ENCODE measurements at regions not wholly inside any gene's neighbourhood (a gene's known extent, or its start where the extent isn't known, plus 50 kb on each side); places are given as distances from the start of the nearest gene placed in this dataset.

DNA sequence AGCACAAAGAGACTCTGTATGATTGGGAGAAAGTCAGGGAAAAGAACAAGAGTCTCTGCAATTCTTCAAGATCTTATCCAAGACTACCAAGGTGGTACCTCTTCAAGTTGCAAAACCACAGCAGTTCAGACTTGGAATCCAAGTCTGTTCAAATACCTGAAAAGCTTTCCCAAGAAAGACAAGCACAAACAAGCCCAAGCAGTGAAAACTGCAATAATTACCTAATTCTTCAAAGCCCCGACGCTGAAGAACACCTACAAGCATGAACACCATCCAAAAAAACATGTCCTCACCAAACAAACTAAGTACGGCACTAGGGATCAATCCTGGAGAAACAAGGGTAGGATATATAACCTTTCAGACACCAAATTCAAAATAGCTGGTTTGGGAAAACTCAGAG lies 299.3 kb upstream of the ALCAM start:
- TF ChIP-seq, protein P1, sequence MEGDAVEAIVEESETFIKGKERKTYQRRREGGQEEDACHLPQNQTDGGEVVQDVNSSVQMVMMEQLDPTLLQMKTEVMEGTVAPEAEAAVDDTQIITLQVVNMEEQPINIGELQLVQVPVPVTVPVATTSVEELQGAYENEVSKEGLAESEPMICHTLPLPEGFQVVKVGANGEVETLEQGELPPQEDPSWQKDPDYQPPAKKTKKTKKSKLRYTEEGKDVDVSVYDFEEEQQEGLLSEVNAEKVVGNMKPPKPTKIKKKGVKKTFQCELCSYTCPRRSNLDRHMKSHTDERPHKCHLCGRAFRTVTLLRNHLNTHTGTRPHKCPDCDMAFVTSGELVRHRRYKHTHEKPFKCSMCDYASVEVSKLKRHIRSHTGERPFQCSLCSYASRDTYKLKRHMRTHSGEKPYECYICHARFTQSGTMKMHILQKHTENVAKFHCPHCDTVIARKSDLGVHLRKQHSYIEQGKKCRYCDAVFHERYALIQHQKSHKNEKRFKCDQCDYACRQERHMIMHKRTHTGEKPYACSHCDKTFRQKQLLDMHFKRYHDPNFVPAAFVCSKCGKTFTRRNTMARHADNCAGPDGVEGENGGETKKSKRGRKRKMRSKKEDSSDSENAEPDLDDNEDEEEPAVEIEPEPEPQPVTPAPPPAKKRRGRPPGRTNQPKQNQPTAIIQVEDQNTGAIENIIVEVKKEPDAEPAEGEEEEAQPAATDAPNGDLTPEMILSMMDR (optimal IDR thresholded peaks at IDR 0.05 in 1 of 3, IDR thresholded peaks at IDR 0.05 in 1 of 3, conservative IDR thresholded peaks at IDR 0.05 in 1 of 3; ENCODE audit: extremely low read depth in 1 of 3, insufficient read depth in 2 of 3, low read length in 3 of 3): no peak
- TF ChIP-seq EZH2 (IDR thresholded peaks at IDR 0.05; ENCODE audit: low read length): no peak
- Histone ChIP-seq H3K27me3 (ENCODE audit: control insufficient read depth, extremely low read depth, insufficient read depth, low read length) (no peaks in the 10 kb centered on the region), H3K4me1 (ENCODE audit: control insufficient read depth, extremely low read depth, insufficient read depth, low read length) (no peaks in the 10 kb centered on the region), H3K4me3 (ENCODE audit: control insufficient read depth in 2 of 3, extremely low read depth in 1 of 3, insufficient read depth in 2 of 3, low read depth in 1 of 3, low read length in 3 of 3) (no peak overlapping the region), H3K79me2 (ENCODE audit: control insufficient read depth, insufficient read depth, low read length) (no peaks in the 10 kb centered on the region), H3K9me3 (ENCODE audit: control insufficient read depth, low read depth, low read length) (no peaks in the 10 kb centered on the region), H3K9me1 (ENCODE audit: control insufficient read depth, extremely low read depth, insufficient read depth, low read length) (no peaks in the 10 kb centered on the region), H3K36me3 (ENCODE audit: control insufficient read depth in 2 of 2, extremely low read depth in 1 of 2, insufficient read depth in 2 of 2, low read length in 2 of 2) (no peaks in the 10 kb centered on the region), H3K27ac (ENCODE audit: control insufficient read depth, insufficient read depth, low read length) (no peak overlapping the region), H3K9ac (ENCODE audit: control insufficient read depth, extremely low read depth, insufficient read depth, low read length) (no peak overlapping the region), H4K20me1 (ENCODE audit: control insufficient read depth, extremely low read depth, insufficient read depth, low read length) (no peaks in the 10 kb centered on the region), H2AFZ (ENCODE audit: control insufficient read depth, low read length) (no peak overlapping the region), H3K4me2 (ENCODE audit: control insufficient read depth, extremely low read depth, insufficient read depth, low read depth, low read length) (no peak overlapping the region)
- DNase-seq (ENCODE audit: low read depth, low spot score) (no peak), FAIRE-seq (no peak)
- dilution Hi-C loops (cut with MboI; ENCODE audit: extremely low pct_ligation_motif_present, low sequenced_read_pairs): no loop called here

DNA sequence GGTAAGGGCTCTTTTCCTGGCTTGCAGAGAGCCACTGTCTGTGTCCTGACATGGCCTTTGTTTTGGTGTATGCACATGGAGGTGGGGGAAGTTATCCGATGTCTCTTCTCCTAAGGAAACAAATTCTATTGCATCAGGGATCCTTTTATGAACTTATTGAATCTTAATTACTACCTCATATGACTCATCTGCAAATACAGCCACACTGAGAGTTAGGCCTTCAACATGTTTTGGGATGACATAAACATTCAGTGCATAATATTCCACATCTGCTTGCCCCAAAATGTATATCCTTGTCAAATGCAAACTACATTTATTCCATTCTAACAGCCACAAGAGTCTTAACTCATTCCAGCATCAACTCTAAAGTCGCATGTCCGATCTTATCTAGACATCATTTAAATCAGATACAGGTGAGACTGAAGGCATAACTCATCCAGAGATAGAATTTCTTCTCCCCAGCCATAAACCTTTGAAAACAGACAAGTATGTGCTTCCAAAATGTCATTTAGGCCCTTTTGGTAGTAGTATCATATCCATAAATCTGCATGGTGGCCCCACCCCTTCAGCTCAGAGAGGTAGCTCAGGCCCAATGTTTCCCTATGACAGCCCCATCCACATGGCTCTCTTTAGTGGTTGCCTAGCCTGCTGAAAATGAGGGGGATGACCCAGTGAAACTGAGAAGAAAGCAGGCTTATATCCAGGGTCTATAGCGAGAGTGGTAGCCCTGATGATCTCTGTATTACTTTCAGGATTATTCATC lies 289.5 kb upstream of the ALCAM start:
- Histone ChIP-seq H4K20me1 (ENCODE audit: control insufficient read depth, extremely low read depth, insufficient read depth, low read length) (no peaks in the 10 kb centered on the region), H3K27ac (ENCODE audit: control insufficient read depth, insufficient read depth, low read length) (no peak overlapping the region), H3K27me3 (ENCODE audit: control insufficient read depth, extremely low read depth, insufficient read depth, low read length) (no peaks in the 10 kb centered on the region), H3K9me1 (ENCODE audit: control insufficient read depth, extremely low read depth, insufficient read depth, low read length) (no peaks in the 10 kb centered on the region), H3K4me1 (ENCODE audit: control insufficient read depth, extremely low read depth, insufficient read depth, low read length) (no peaks in the 10 kb centered on the region), H3K9me3 (ENCODE audit: control insufficient read depth, low read depth, low read length) (no peaks in the 10 kb centered on the region), H3K9ac (ENCODE audit: control insufficient read depth, extremely low read depth, insufficient read depth, low read length) (no peak overlapping the region), H3K36me3 (ENCODE audit: control insufficient read depth in 2 of 2, extremely low read depth in 1 of 2, insufficient read depth in 2 of 2, low read length in 2 of 2) (no peaks in the 10 kb centered on the region), H3K79me2 (ENCODE audit: control insufficient read depth, insufficient read depth, low read length) (no peaks in the 10 kb centered on the region), H3K4me2 (ENCODE audit: control insufficient read depth, extremely low read depth, insufficient read depth, low read depth, low read length) (no peak overlapping the region), H3K4me3 (ENCODE audit: control insufficient read depth in 2 of 3, extremely low read depth in 1 of 3, insufficient read depth in 2 of 3, low read depth in 1 of 3, low read length in 3 of 3) (no peak overlapping the region), H2AFZ (ENCODE audit: control insufficient read depth, low read length) (no peak overlapping the region)
- dilution Hi-C loops (cut with MboI; ENCODE audit: extremely low pct_ligation_motif_present, low sequenced_read_pairs): no loop called here
- FAIRE-seq (no peak), DNase-seq (ENCODE audit: low read depth, low spot score) (no peak)
- TF ChIP-seq, protein P1 (optimal IDR thresholded peaks at IDR 0.05 in 1 of 3, IDR thresholded peaks at IDR 0.05 in 1 of 3, conservative IDR thresholded peaks at IDR 0.05 in 1 of 3; ENCODE audit: extremely low read depth in 1 of 3, insufficient read depth in 2 of 3, low read length in 3 of 3): no peak
- no peak for TF ChIP-seq EZH2 (IDR thresholded peaks at IDR 0.05; ENCODE audit: low read length)
